Ovary (tissue), 3 donors: ENCODE measurements at regions not wholly inside any gene's neighbourhood (a gene's known extent, or its start where the extent isn't known, plus 50 kb on each side); places are given as distances from the start of the nearest gene placed in this dataset.

ENCODE experiments used
- CTCF ChIP-seq, 3 donors: fragments of 450-650 bp in 2 of 3; fragments of 200-600 bp in 1 of 3; IDR thresholded peaks; one replicate each; pipeline versions ENCODE4 v1.5.1 to v1.8.0; 2016 to 2022; ENCODE audit warnings: antibody characterized with exemption in 3 of 3, mild to moderate bottlenecking in 1 of 3
- EP300 ChIP-seq: sonication (generic); formaldehyde crosslinking; IDR thresholded peaks from one replicate; pipeline ENCODE4 v1.6.1; 2017; ENCODE audit warnings: antibody characterized with exemption
- donor health status: DM: no; HTN: no; CAD: no.

GRCh38 chr5:6134281-6134680, 244.1 kb downstream of the MED10 start:
- TF ChIP-seq CTCF (IDR thresholded peaks at IDR 0.05), result no peak
- TF ChIP-seq EP300, result no peak
